ENCODE measurements at regions not wholly inside any gene's neighbourhood (a gene's known extent, or its start where the extent isn't known, plus 50 kb on each side); places are given as distances from the start of the nearest gene placed in this dataset.

GRCh38 chr1:116232989-116233514, 121.9 kb downstream of the MAB21L3 start:
- no peak for DNase-seq (ENCODE audit: low read depth)

GRCh38 chr1:116234429-116234828, 123.2 kb downstream of the MAB21L3 start:
- no peak for DNase-seq (ENCODE audit: low read depth)

- no peak for DNase-seq (ENCODE audit: low read depth)
Measured at GRCh38 chr1:116239916-116240315, 128.7 kb downstream of the MAB21L3 start.

GRCh38 chr1:116242741-116243140, 130.3 kb upstream of the ATP1A1 start:
- no peak for DNase-seq (ENCODE audit: low read depth)

GRCh38 chr1:116243333-116244054, 129.6 kb upstream of the ATP1A1 start:
- DNase-seq (ENCODE audit: low read depth): no peak

GRCh38 chr1:116246174-116246573, 126.9 kb upstream of the ATP1A1 start:
- no peak for DNase-seq (ENCODE audit: low read depth)

- no peak for DNase-seq (ENCODE audit: low read depth)
Measured at GRCh38 chr1:116252271-116252670, 120.8 kb upstream of the ATP1A1 start.

- no peak for DNase-seq (ENCODE audit: low read depth)
Measured at GRCh38 chr1:116252785-116253184, 120.3 kb upstream of the ATP1A1 start.

- DNase-seq (ENCODE audit: low read depth): no peak
Measured at GRCh38 chr1:116253566-116254382, 119.3 kb upstream of the ATP1A1 start.

GRCh38 chr1:116254776-116255175, 118.3 kb upstream of the ATP1A1 start:
- no peak for DNase-seq (ENCODE audit: low read depth)

GRCh38 chr1:116255486-116256285, 117.4 kb upstream of the ATP1A1 start:
- no peak for DNase-seq (ENCODE audit: low read depth)

- no peak for DNase-seq (ENCODE audit: low read depth)
Measured at GRCh38 chr1:116256286-116256649, 116.8 kb upstream of the ATP1A1 start.

GRCh38 chr1:116256875-116257274, 116.2 kb upstream of the ATP1A1 start:
- DNase-seq (ENCODE audit: low read depth): no peak

GRCh38 chr1:116257341-116257767, 115.7 kb upstream of the ATP1A1 start:
- DNase-seq (ENCODE audit: low read depth): no peak

- no peak for DNase-seq (ENCODE audit: low read depth)
Measured at GRCh38 chr1:116257836-116258235, 115.2 kb upstream of the ATP1A1 start.

- no peak for DNase-seq (ENCODE audit: low read depth)
Measured at GRCh38 chr1:116258668-116259419, 114.2 kb upstream of the ATP1A1 start.

GRCh38 chr1:116259663-116260062, 113.4 kb upstream of the ATP1A1 start:
- DNase-seq (ENCODE audit: low read depth): no peak

GRCh38 chr1:116260115-116260514, 112.9 kb upstream of the ATP1A1 start:
- no peak for DNase-seq (ENCODE audit: low read depth)

GRCh38 chr1:116260621-116261020, 112.4 kb upstream of the ATP1A1 start:
- DNase-seq (ENCODE audit: low read depth): no peak

GRCh38 chr1:116261227-116261626, 111.8 kb upstream of the ATP1A1 start:
- no peak for DNase-seq (ENCODE audit: low read depth)

GRCh38 chr1:116262207-116262994, 110.6 kb upstream of the ATP1A1 start:
- no peak for DNase-seq (ENCODE audit: low read depth)

Data from HS-27A (cell line).